ENCODE measurements at regions not wholly inside any gene's neighbourhood (a gene's known extent, or its start where the extent isn't known, plus 50 kb on each side); places are given as distances from the start of the nearest gene placed in this dataset.
"Not testable (repeated sequence)": the region's sequence is repeated elsewhere in the genome, so short reads cannot be mapped to it uniquely, and the experiment has no call there.

GRCh38 chr9:63912451-63912850, 1372.6 kb downstream of the FOXD4L5 start:
- H3K4me1 ChIP-seq; H3K4me3 ChIP-seq (replicated peaks in 1 of 3); H3K9me3 ChIP-seq; intact Hi-C loops (cut with DNase I); DNase-seq; H3K36me3 ChIP-seq; H3K27ac ChIP-seq; H3K27me3 ChIP-seq: not testable (repeated sequence)
- 78% methylated on average over 6 of the region's 6 CpGs for WGBS, 2 donors

GRCh38 chr9:63909076-63909475, 1375.9 kb downstream of the FOXD4L5 start:
- H3K4me1 ChIP-seq; H3K4me3 ChIP-seq (replicated peaks in 1 of 3); H3K27ac ChIP-seq; H3K27me3 ChIP-seq; DNase-seq; H3K36me3 ChIP-seq; intact Hi-C loops (cut with DNase I); H3K9me3 ChIP-seq: not testable (repeated sequence)
- 63 to 67% methylated on average over 3 of the region's 3 CpGs for whole genome bisulfite sequencing, 2 donors

- H3K9me3 ChIP-seq; H3K4me1 ChIP-seq; H3K27me3 ChIP-seq; H3K36me3 ChIP-seq; DNase-seq; H3K27ac ChIP-seq; H3K4me3 ChIP-seq (replicated peaks in 1 of 3); intact Hi-C loops (cut with DNase I): not testable (repeated sequence)
- WGBS, 2 donors: 85 to 94% methylated on average over 5 to 15 of the region's 16 CpGs
Observed at GRCh38 chr9:63899637-63900190, 1385.3 kb downstream of the FOXD4L5 start.

GRCh38 chr9:63881386-63881785, 1403.6 kb downstream of the FOXD4L5 start:
- H3K27ac ChIP-seq; intact Hi-C loops (cut with DNase I); H3K9me3 ChIP-seq; DNase-seq; H3K27me3 ChIP-seq; H3K36me3 ChIP-seq; H3K4me3 ChIP-seq (replicated peaks in 1 of 3); H3K4me1 ChIP-seq: not testable (repeated sequence)
- 47 to 69% methylated on average over 4 to 5 of the region's 5 CpGs for WGBS, 2 donors

GRCh38 chr9:63876380-63876779, 1408.6 kb downstream of the FOXD4L5 start:
- 81 to 90% methylated on average over 2 to 5 of the region's 17 CpGs for WGBS, 2 donors
- H3K9me3 ChIP-seq; H3K4me1 ChIP-seq; H3K4me3 ChIP-seq (replicated peaks in 1 of 3); H3K27me3 ChIP-seq; intact Hi-C loops (cut with DNase I); DNase-seq; H3K27ac ChIP-seq; H3K36me3 ChIP-seq: not testable (repeated sequence)

- WGBS, 2 donors: 36 to 60% methylated on average over 32 to 34 of the region's 52 CpGs
- Histone ChIP-seq H3K36me3 (no peaks in the 10 kb centered on the region), H3K4me3 (replicated peaks in 1 of 3) (no peak overlapping the region), H3K9me3 (no peaks in the 10 kb centered on the region), H3K27me3 (no peaks in the 10 kb centered on the region), H3K27ac (no peak overlapping the region), H3K4me1 (no peaks in the 10 kb centered on the region)
- peak; percentile 31 to 49 for DNase-seq
- TF ChIP-seq CTCF (IDR thresholded peaks at IDR 0.05): no peak
- no peak for TF ChIP-seq POLR2A (IDR thresholded peaks at IDR 0.05)
- intact Hi-C loops (cut with DNase I): no loop called here
Observed at GRCh38 chr9:63859475-63860215, 1425.4 kb downstream of the FOXD4L5 start.

- H3K4me1 ChIP-seq; H3K9me3 ChIP-seq; H3K4me3 ChIP-seq (replicated peaks in 1 of 3); H3K27me3 ChIP-seq; H3K27ac ChIP-seq; intact Hi-C loops (cut with DNase I); H3K36me3 ChIP-seq; DNase-seq: not testable (repeated sequence)
- WGBS, 2 donors: 14 to 29% methylated on average over 1 to 8 of the region's 24 CpGs
Observed at GRCh38 chr9:63859090-63859474, 1425.9 kb downstream of the FOXD4L5 start.

GRCh38 chr9:63853140-63853751, 1431.8 kb downstream of the FOXD4L5 start:
- H3K9me3 ChIP-seq; H3K27ac ChIP-seq; H3K4me3 ChIP-seq (replicated peaks in 1 of 3); H3K27me3 ChIP-seq; H3K4me1 ChIP-seq; intact Hi-C loops (cut with DNase I); DNase-seq; H3K36me3 ChIP-seq: not testable (repeated sequence)
- WGBS, 2 donors: 90 to 91% methylated on average over 15 of the region's 15 CpGs

GRCh38 chr9:63824804-63825203, 1460.2 kb downstream of the FOXD4L5 start:
- H3K9me3 ChIP-seq; H3K27ac ChIP-seq; DNase-seq; H3K4me1 ChIP-seq; H3K27me3 ChIP-seq; H3K4me3 ChIP-seq (replicated peaks in 1 of 3); H3K36me3 ChIP-seq; intact Hi-C loops (cut with DNase I): not testable (repeated sequence)
- 22 to 23% methylated on average over 1 of the region's 1 CpG for WGBS, 2 donors

- H3K4me1 ChIP-seq; H3K27me3 ChIP-seq; H3K9me3 ChIP-seq; H3K27ac ChIP-seq; intact Hi-C loops (cut with DNase I); H3K4me3 ChIP-seq (replicated peaks in 1 of 3); H3K36me3 ChIP-seq; DNase-seq: not testable (repeated sequence)
- 52 to 57% methylated on average over 8 of the region's 8 CpGs for WGBS, 2 donors
Observed at GRCh38 chr9:63823375-63824201, 1461.4 kb downstream of the FOXD4L5 start.

GRCh38 chr9:63822615-63823374, 1462.2 kb downstream of the FOXD4L5 start:
- H3K9me3 ChIP-seq; H3K27me3 ChIP-seq; H3K27ac ChIP-seq; DNase-seq; H3K36me3 ChIP-seq; intact Hi-C loops (cut with DNase I); H3K4me1 ChIP-seq; H3K4me3 ChIP-seq (replicated peaks in 1 of 3): not testable (repeated sequence)
- WGBS, 2 donors: 60 to 67% methylated on average over 6 of the region's 6 CpGs

Measured in thyroid gland (tissue), 4 donors.